ENCODE measurements at regions not wholly inside any gene's neighbourhood (a gene's known extent, or its start where the extent isn't known, plus 50 kb on each side); places are given as distances from the start of the nearest gene placed in this dataset.

DNA sequence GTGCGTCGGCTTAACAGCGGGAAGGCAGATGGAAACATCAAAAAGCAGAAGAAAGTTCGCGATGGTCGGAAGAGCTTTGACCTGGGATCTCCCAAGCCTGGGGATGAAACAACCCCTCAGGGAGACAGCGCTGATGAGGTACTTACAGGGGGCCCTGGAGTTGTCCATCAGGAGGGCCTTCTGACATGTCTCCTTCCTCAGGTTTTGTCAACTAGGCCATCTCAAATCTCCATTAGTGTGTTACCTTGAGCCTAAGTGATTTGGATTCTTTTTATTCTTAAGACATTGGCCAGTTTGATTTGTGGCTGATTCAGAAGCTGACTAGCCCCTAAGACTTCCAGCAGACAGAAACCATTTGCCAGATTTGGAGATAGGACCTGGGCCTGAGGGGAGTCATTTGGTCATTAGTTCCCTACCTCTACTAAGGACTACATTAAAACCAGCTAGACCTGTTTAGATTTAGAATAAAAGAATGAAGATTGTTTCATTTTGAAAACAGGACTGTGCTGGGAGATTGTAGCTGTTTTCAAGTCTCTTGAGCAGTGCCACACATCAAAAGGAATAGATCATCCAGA, 97.6 kb upstream of the UMPS start:
- POLR2A ChIA-PET, result no interaction called here
- CTCF ChIA-PET (ENCODE audit: unreplicated experiment), result no interaction called here
- H3K4me3 ChIP-seq (ENCODE audit: low read depth, low read length, poor library complexity, severe bottlenecking), result no peak overlapping the region
- no peak overlapping the region for H3K4me2 ChIP-seq (ENCODE audit: low read length)
- H3K9me3 ChIP-seq (ENCODE audit: low read length), result no peaks in the 10 kb centered on the region
- no peaks in the 10 kb centered on the region for H3K4me1 ChIP-seq (ENCODE audit: insufficient read depth, low read length, poor library complexity, severe bottlenecking)
- no peaks in the 10 kb centered on the region for H4K20me1 ChIP-seq (ENCODE audit: insufficient read depth, low read length)
- no peak overlapping the region for H3K27ac ChIP-seq (ENCODE audit: low read depth, low read length, poor library complexity, severe bottlenecking)
- intact Hi-C loops (cut with micrococcal nuclease; ENCODE audit: unreplicated experiment), result no loop called here
- H3K79me2 ChIP-seq (ENCODE audit: insufficient read depth, low read depth, low read length), result no peaks in the 10 kb centered on the region
- no TSS peak for BruUV-seq (replicated peaks)
- no peak overlapping the region for H2AFZ ChIP-seq (ENCODE audit: low read length)
- H3K36me3 ChIP-seq (ENCODE audit: insufficient read depth, low read length), result no peaks in the 10 kb centered on the region
- no peaks in the 10 kb centered on the region for H3K9me2 ChIP-seq (ENCODE audit: insufficient read depth, low read length)
- no peak for DNase-seq (ENCODE audit: low spot score)
- TF ChIP-seq, protein P1, sequence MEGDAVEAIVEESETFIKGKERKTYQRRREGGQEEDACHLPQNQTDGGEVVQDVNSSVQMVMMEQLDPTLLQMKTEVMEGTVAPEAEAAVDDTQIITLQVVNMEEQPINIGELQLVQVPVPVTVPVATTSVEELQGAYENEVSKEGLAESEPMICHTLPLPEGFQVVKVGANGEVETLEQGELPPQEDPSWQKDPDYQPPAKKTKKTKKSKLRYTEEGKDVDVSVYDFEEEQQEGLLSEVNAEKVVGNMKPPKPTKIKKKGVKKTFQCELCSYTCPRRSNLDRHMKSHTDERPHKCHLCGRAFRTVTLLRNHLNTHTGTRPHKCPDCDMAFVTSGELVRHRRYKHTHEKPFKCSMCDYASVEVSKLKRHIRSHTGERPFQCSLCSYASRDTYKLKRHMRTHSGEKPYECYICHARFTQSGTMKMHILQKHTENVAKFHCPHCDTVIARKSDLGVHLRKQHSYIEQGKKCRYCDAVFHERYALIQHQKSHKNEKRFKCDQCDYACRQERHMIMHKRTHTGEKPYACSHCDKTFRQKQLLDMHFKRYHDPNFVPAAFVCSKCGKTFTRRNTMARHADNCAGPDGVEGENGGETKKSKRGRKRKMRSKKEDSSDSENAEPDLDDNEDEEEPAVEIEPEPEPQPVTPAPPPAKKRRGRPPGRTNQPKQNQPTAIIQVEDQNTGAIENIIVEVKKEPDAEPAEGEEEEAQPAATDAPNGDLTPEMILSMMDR (conservative IDR thresholded peaks at IDR 0.05; ENCODE audit: low read length), result no peak
- TF ChIP-seq EZH2phosphoT487 (IDR thresholded peaks at IDR 0.05; ENCODE audit: borderline replicate concordance, low read depth, low read length), result no peak

DNA sequence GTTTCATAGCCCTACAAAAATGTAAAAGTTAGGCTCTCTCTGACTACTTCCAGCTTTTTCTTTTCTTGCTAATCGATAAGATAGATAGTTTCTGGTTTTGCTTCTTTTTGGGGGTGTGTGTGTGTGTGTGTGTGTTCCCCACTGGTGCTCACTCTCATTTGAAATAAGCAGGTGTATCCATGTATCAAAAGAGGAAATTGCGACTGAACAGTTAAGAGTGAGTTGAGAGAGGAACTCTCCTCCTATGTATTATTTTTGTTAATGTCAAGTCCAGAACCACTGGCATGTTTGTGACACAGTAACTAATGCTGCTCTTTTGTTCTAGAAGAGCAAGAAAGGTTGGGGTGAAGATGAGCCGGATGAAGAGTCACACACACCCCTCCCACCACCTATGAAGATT, 96.7 kb upstream of the UMPS start:
- no peaks in the 10 kb centered on the region for H3K79me2 ChIP-seq (ENCODE audit: insufficient read depth, low read depth, low read length)
- no peak overlapping the region for H2AFZ ChIP-seq (ENCODE audit: low read length)
- no peak overlapping the region for H3K4me2 ChIP-seq (ENCODE audit: low read length)
- DNase-seq (ENCODE audit: low spot score), result no peak
- TF ChIP-seq EZH2phosphoT487 (IDR thresholded peaks at IDR 0.05; ENCODE audit: borderline replicate concordance, low read depth, low read length), result no peak
- TF ChIP-seq, protein P1 (conservative IDR thresholded peaks at IDR 0.05; ENCODE audit: low read length), result no peak
- ChIA-PET CTCF (ENCODE audit: unreplicated experiment) (no interaction called here), POLR2A (no interaction called here)
- no TSS peak for BruUV-seq (replicated peaks)
- no peak overlapping the region for H3K27ac ChIP-seq (ENCODE audit: low read depth, low read length, poor library complexity, severe bottlenecking)
- H3K9me3 ChIP-seq (ENCODE audit: low read length), result no peaks in the 10 kb centered on the region
- no peaks in the 10 kb centered on the region for H3K9me2 ChIP-seq (ENCODE audit: insufficient read depth, low read length)
- no peaks in the 10 kb centered on the region for H3K36me3 ChIP-seq (ENCODE audit: insufficient read depth, low read length)
- no peaks in the 10 kb centered on the region for H4K20me1 ChIP-seq (ENCODE audit: insufficient read depth, low read length)
- intact Hi-C loops (cut with micrococcal nuclease; ENCODE audit: unreplicated experiment), result no loop called here
- no peaks in the 10 kb centered on the region for H3K4me1 ChIP-seq (ENCODE audit: insufficient read depth, low read length, poor library complexity, severe bottlenecking)
- H3K4me3 ChIP-seq (ENCODE audit: low read depth, low read length, poor library complexity, severe bottlenecking), result no peak overlapping the region

DNA sequence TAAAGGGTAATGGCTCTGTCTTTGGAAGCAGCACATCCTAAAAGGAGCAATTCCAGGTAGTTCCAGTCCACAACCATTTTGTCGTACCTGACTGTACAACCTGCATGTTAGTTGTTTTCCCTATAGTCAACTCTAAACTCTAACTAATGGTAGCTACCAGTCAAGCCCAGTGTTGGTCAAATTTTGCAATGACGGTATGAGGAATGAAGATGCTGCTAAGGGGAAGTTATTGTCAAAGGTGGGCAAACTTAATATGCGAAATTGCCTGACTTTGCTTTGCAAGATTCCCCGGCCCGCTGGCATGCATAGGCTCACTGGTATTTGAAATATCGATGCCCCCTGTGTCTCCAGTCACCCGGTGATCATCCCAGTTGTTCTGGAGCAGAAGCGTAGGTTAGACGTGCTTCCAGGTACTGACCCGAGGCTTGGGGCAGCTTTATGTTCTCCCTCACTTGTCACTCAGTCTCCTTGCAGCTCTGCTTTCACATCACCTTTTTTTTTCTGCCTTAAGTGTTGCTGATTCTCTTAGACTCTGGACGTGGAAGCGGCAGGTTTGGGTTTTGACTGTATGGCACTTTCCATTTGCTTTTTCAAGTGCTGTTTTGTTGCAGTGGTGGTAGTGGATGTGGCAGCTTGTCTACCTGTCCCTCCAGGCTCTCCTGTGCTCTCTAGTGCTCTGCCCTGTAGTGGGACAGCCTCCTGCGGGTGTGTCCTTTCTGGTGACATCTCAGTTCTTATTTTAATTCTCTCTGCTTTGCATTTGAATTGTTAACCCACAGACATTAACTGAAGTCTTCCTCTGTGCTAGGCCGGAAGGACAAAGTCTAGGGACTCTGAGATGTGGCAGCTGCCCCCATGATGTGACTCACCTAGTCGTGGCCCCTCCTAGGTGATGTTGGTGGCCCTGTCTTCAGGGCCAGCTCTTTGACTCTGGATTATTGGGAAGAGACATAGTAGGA, 95.8 kb upstream of the UMPS start:
- Histone ChIP-seq H3K4me1 (ENCODE audit: insufficient read depth, low read length, poor library complexity, severe bottlenecking) (no peaks in the 10 kb centered on the region), H3K9me3 (ENCODE audit: low read length) (no peaks in the 10 kb centered on the region), H3K4me2 (ENCODE audit: low read length) (no peak overlapping the region), H3K36me3 (ENCODE audit: insufficient read depth, low read length) (no peaks in the 10 kb centered on the region), H3K4me3 (ENCODE audit: low read depth, low read length, poor library complexity, severe bottlenecking) (no peak overlapping the region), H3K27ac (ENCODE audit: low read depth, low read length, poor library complexity, severe bottlenecking) (no peak overlapping the region), H4K20me1 (ENCODE audit: insufficient read depth, low read length) (no peaks in the 10 kb centered on the region), H3K79me2 (ENCODE audit: insufficient read depth, low read depth, low read length) (no peaks in the 10 kb centered on the region), H3K9me2 (ENCODE audit: insufficient read depth, low read length) (no peaks in the 10 kb centered on the region), H2AFZ (ENCODE audit: low read length) (no peak overlapping the region)
- ChIA-PET POLR2A (no interaction called here), CTCF (ENCODE audit: unreplicated experiment) (no interaction called here)
- no peak for DNase-seq (ENCODE audit: low spot score)
- TF ChIP-seq, protein P1 (conservative IDR thresholded peaks at IDR 0.05; ENCODE audit: low read length), result no peak
- TF ChIP-seq EZH2phosphoT487 (IDR thresholded peaks at IDR 0.05; ENCODE audit: borderline replicate concordance, low read depth, low read length), result no peak
- intact Hi-C loops (cut with micrococcal nuclease; ENCODE audit: unreplicated experiment), result no loop called here
- no TSS peak for BruUV-seq (replicated peaks)

All from OCI-LY7 (cell line).